IMR-90 (cell line): ENCODE measurements at regions not wholly inside any gene's neighbourhood (a gene's known extent, or its start where the extent isn't known, plus 50 kb on each side); places are given as distances from the start of the nearest gene placed in this dataset.

Experiments used
- ATAC-seq: fragments of 200-7000 bp; cut with Tn5 transposase; 2 replicates; pipeline ENCODE4 v1.9.1; 2020; ENCODE audit warnings: low read depth, mild to moderate bottlenecking, moderate library complexity
- BruUV-seq: library from RNA; stranded (reverse); fragments of 400-500 nt; replicated peaks from 2 replicates; lab custom pipeline; 2021; lab: Mats Ljungman, UMichigan
- CTCF ChIA-PET: fragments of 300-600 bp; formaldehyde crosslinking; extraction: SDS; loops from one replicate; lab custom pipeline; 2021; ENCODE audit warnings: antibody characterized with exemption; lab: Yijun Ruan, JAX
- POLR2A ChIA-PET: fragments of 300-600 bp; sonication (Branson Sonifier 250); formaldehyde crosslinking; loops from one replicate; lab custom pipeline; 2022; ENCODE audit warnings: antibody characterized with exemption; ENCODE audit not compliant: unreplicated experiment; lab: Charles Lee
- DNase-seq: peaks from one replicate; pipeline ENCODE4 v3.0.0; 2013
- H2AFZ ChIP-seq: replicated peaks from 2 replicates; pipeline ENCODE3; 2013; ENCODE audit warnings: low read length, mild to moderate bottlenecking; ENCODE audit not compliant: poor library complexity
- H2AK5ac ChIP-seq: 2 replicates; pipeline ENCODE4 v1.6.1; 2013; ENCODE audit warnings: low read depth, low read length, inconsistent platforms
- H2AK9ac ChIP-seq: replicated peaks from 2 replicates; pipeline ENCODE3; 2013; ENCODE audit warnings: mild to moderate bottlenecking, low read depth, low read length, moderate library complexity; ENCODE audit not compliant: poor library complexity
- H2BK120ac ChIP-seq: 2 replicates; pipeline ENCODE4 v1.6.1; 2013; ENCODE audit warnings: low read depth, low read length, inconsistent platforms
- H2BK15ac ChIP-seq: 3 replicates; pipeline ENCODE4 v1.6.1; 2013; ENCODE audit warnings: low read depth, low read length, inconsistent platforms
- H2BK20ac ChIP-seq: 2 replicates; pipeline ENCODE4 v1.6.1; 2013; ENCODE audit warnings: low read depth, mild to moderate bottlenecking, inconsistent platforms, low read length, moderate library complexity
- H2BK5ac ChIP-seq: 2 replicates; pipeline ENCODE4 v1.6.1; 2013; ENCODE audit warnings: mild to moderate bottlenecking, low read depth, low read length, inconsistent platforms; ENCODE audit not compliant: poor library complexity, severe bottlenecking
- H3K14ac ChIP-seq: replicated peaks from 2 replicates; pipeline ENCODE4 v1.6.1; 2013; ENCODE audit warnings: low read depth, low read length, inconsistent platforms
- H3K18ac ChIP-seq: 2 replicates; pipeline ENCODE4 v1.6.1; 2013; ENCODE audit warnings: low read depth, low read length, control low read depth
- H3K23ac ChIP-seq: 2 replicates; pipeline ENCODE4 v1.6.1; 2013; ENCODE audit warnings: low read depth, low read length, inconsistent platforms
- H3K27ac ChIP-seq: 2 replicates; pipeline ENCODE4 v1.5.1; 2013; ENCODE audit warnings: mild to moderate bottlenecking, control low read depth, low read length; ENCODE audit not compliant: insufficient read depth
- H3K27me3 ChIP-seq: 2 replicates; pipeline ENCODE4 v1.6.1; 2013; ENCODE audit warnings: low read length; ENCODE audit not compliant: control insufficient read depth, insufficient read depth
- H3K36me3 ChIP-seq: 2 replicates; pipeline ENCODE4 v1.6.1; 2013; ENCODE audit warnings: low read length, mixed read lengths; ENCODE audit not compliant: control insufficient read depth, insufficient read depth
- H3K4ac ChIP-seq: 2 replicates; pipeline ENCODE4 v1.6.1; 2013; ENCODE audit warnings: low read depth, low read length, inconsistent platforms
- H3K4me1 ChIP-seq: 2 replicates; pipeline ENCODE4 v1.6.1; 2013; ENCODE audit warnings: low read length, mixed read lengths; ENCODE audit not compliant: control insufficient read depth, insufficient read depth
- H3K4me2 ChIP-seq: 2 replicates; pipeline ENCODE4 v1.6.1; 2013; ENCODE audit warnings: low read depth, mild to moderate bottlenecking, control low read depth, low read length, moderate library complexity
- H3K4me3 ChIP-seq: 2 replicates; pipeline ENCODE4 v1.5.1; 2013; ENCODE audit warnings: low read depth, mild to moderate bottlenecking, control low read depth, low read length, moderate library complexity; ENCODE audit not compliant: insufficient read depth
- H3K56ac ChIP-seq: 2 replicates; pipeline ENCODE4 v1.6.1; 2013; ENCODE audit warnings: low read length, inconsistent platforms; ENCODE audit not compliant: insufficient read depth; ENCODE audit errors: extremely low read depth
- H3K79me1 ChIP-seq, 2 experiments: 2 replicates each; pipeline ENCODE4 v1.6.1; 2013; ENCODE audit warnings: low read length in 2 of 2, inconsistent platforms in 1 of 2, low read depth in 1 of 2
- H3K9ac ChIP-seq: 2 replicates; pipeline ENCODE4 v1.6.1; 2013; ENCODE audit warnings: low read depth, low read length, control low read depth
- H3K9me1 ChIP-seq: 2 replicates; pipeline ENCODE4 v1.6.1; 2013; ENCODE audit warnings: low read length, inconsistent platforms; ENCODE audit not compliant: insufficient read depth
- H3K9me3 ChIP-seq: 2 replicates; pipeline ENCODE4 v1.6.1; 2013; ENCODE audit warnings: low read length; ENCODE audit not compliant: control insufficient read depth, insufficient read depth
- H4K20me1 ChIP-seq: 2 replicates; pipeline ENCODE4 v1.6.1; 2013; ENCODE audit warnings: low read length, inconsistent platforms; ENCODE audit not compliant: insufficient read depth
- H4K5ac ChIP-seq: 2 replicates; pipeline ENCODE4 v1.6.1; 2013; ENCODE audit warnings: mild to moderate bottlenecking, low read depth, low read length, control low read depth
- H4K8ac ChIP-seq, 2 experiments: 2 replicates each; pipeline ENCODE4 v1.6.1; 2013; ENCODE audit warnings: low read depth in 2 of 2, low read length in 2 of 2, control low read depth in 1 of 2, inconsistent platforms in 1 of 2
- H4K91ac ChIP-seq: 2 replicates; pipeline ENCODE4 v1.6.1; 2013; ENCODE audit warnings: low read depth, low read length, inconsistent platforms; ENCODE audit not compliant: insufficient read depth
- BHLHE40 ChIP-seq: fragments of 150-350 bp; IDR thresholded peaks from 2 replicates; pipeline ENCODE4 v1.6.1; 2016; ENCODE audit warnings: mild to moderate bottlenecking, low read depth, low read length
- CEBPB ChIP-seq: IDR thresholded peaks from 2 replicates; pipeline ENCODE4 v1.6.1; 2012; ENCODE audit warnings: low read depth, low read length, improper control_type of control experiment
- CHD1 ChIP-seq: IDR thresholded peaks from 2 replicates; pipeline ENCODE4 v1.6.1; 2012; ENCODE audit warnings: low read depth, low read length, improper control_type of control experiment
- ELK1 ChIP-seq: fragments of 150-350 bp; IDR thresholded peaks from 2 replicates; pipeline ENCODE4 v1.6.1; 2016; ENCODE audit warnings: low read depth, mild to moderate bottlenecking, low read length, moderate library complexity, borderline replicate concordance
- FOS ChIP-seq: fragments of 150-350 bp; IDR thresholded peaks from 2 replicates; pipeline ENCODE4 v1.6.1; 2016; ENCODE audit warnings: low read depth, low read length
- MAFK ChIP-seq: IDR thresholded peaks from 2 replicates; pipeline ENCODE4 v1.6.1; 2012; ENCODE audit warnings: low read depth, low read length, improper control_type of control experiment
- MAZ ChIP-seq: IDR thresholded peaks from 2 replicates; pipeline ENCODE4 v1.6.1; 2012; ENCODE audit warnings: low read depth, mild to moderate bottlenecking, low read length, improper control_type of control experiment, moderate library complexity, borderline replicate concordance
- MXI1 ChIP-seq: IDR thresholded peaks from 2 replicates; pipeline ENCODE4 v1.6.1; 2012; ENCODE audit warnings: low read depth, mild to moderate bottlenecking, low read length, moderate library complexity, borderline replicate concordance
- NFE2L2 ChIP-seq: fragments of 150-350 bp; IDR thresholded peaks from 2 replicates; pipeline ENCODE4 v1.6.1; 2016; ENCODE audit warnings: low read depth, mild to moderate bottlenecking, low read length
- POLR2A ChIP-seq: IDR thresholded peaks from 2 replicates; pipeline ENCODE4 v1.6.1; 2012; ENCODE audit warnings: mild to moderate bottlenecking, low read depth, low read length
- RAD21 ChIP-seq: IDR thresholded peaks from 2 replicates; pipeline ENCODE4 v1.6.1; 2012; ENCODE audit warnings: low read length, improper control_type of control experiment
- RCOR1 ChIP-seq: IDR thresholded peaks from 2 replicates; pipeline ENCODE4 v1.6.1; 2012; ENCODE audit warnings: mild to moderate bottlenecking, low read length, improper control_type of control experiment; ENCODE audit not compliant: insufficient replicate concordance
- RFX5 ChIP-seq: IDR thresholded peaks from 2 replicates; pipeline ENCODE4 v1.8.0; 2012; ENCODE audit warnings: low read depth, mild to moderate bottlenecking, low read length, moderate library complexity
- SMC3 ChIP-seq: fragments of 150-350 bp; IDR thresholded peaks from 2 replicates; pipeline ENCODE4 v1.6.1; 2016; ENCODE audit warnings: low read depth, mild to moderate bottlenecking, antibody characterized with exemption, low read length, moderate library complexity
- WGBS, 2 experiments: methylation state at CpG; one replicate each; pipeline versions ENCODE4 v1.1.5 to v1.1.7; 2013; ENCODE audit warnings: missing lambda C conversion rate in 2 of 2; ENCODE audit not compliant: insufficient read length in 1 of 2; ENCODE audit errors: extremely low coverage in 2 of 2; 5-methylcytosine and 5-hydroxymethylcytosine counted together
- dilution Hi-C: fragments of 300-500 bp; cut with HindIII; formaldehyde crosslinking; loops from one replicate; pipeline ENCODE4 v1.14.3; 2018; ENCODE audit warnings: low sequenced_read_pairs; ENCODE audit not compliant: unreplicated experiment
- in situ Hi-C: fragments of 300-500 bp; cut with MboI; formaldehyde crosslinking; loops from 3 replicates; pipeline ENCODE4 v1.14.3; 2019; ENCODE audit warnings: low sequenced_read_pairs, inconsistent platforms, mixed read lengths
- intact Hi-C: fragments of 100-400 bp; cut with micrococcal nuclease; formaldehyde crosslinking; loops from 2 replicates; pipeline ENCODE4 v1.10.0; 2022
- TF ChIP-seq, protein P1 (sequence below): conservative IDR thresholded peaks from 2 replicates; pipeline ENCODE4 v1.5.1; 2012; ENCODE audit warnings: mild to moderate bottlenecking, low read depth, low read length, improper control_type of control experiment
- TF ChIP-seq, protein P2 (sequence below): fragments of 150-350 bp; IDR thresholded peaks from 2 replicates; pipeline ENCODE4 v1.6.1; 2017; ENCODE audit warnings: mild to moderate bottlenecking, antibody characterized with exemption, low read length, low read depth

DNA sequence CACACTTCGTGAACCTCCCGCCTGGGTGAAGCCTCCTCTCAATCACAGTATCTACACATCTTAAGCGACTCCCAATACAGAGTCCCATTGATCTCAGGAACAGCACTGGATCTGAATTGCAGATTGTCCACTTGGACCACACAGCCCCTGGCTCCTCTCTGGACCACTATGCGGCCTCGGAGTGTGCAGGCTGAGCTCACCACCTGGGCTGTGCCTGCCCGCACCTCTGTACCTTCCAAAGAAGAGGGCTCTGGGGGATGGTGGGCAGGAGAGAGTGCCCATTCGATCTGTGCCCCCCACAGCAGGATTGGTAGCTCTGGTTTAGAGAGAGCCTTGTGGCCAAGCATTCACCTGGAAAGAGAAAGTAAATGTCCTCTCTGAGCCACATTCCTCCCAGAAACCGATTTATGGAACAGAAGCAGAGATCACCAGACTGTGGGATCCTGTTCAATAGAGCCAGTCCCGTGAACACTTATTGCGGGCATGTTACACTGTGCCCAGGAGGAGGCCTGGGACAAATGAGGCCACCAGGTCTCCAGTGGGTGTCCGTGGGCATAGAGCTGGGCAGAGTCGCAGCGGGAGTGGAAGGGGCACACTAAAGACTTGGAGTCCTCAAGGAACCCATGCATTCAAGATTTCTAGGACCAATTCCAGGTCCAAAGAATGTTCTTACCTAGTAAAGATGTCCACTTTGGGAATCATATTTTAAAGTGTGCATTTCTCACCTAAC, 141.6 kb upstream of the SOX1 start:
- no CpG with 5 or more reads among the region's 13 CpGs for WGBS, 2 experiments

More for the DNA sequence above, 141.6 kb upstream of the SOX1 start:
- Histone ChIP-seq H3K9me3 (peaks cover 52% of the 10 kb centered on the region), H3K27ac (no peak overlapping the region), H3K9ac (no peak overlapping the region), H3K23ac (no peak overlapping the region), H3K4me1 (no peaks in the 10 kb centered on the region), H3K4me3 (no peak overlapping the region), H2AK5ac (no peak overlapping the region), H2BK15ac (no peak overlapping the region), H3K18ac (no peak overlapping the region), H3K9me1 (no peaks in the 10 kb centered on the region), H2AK9ac (no peak overlapping the region), H2BK5ac (no peak overlapping the region), H3K56ac (no peak overlapping the region), H2BK120ac (no peak overlapping the region), H3K4ac (no peak overlapping the region), H3K79me1 (no peaks in the 10 kb centered on the region), H4K8ac (no peak overlapping the region), H3K36me3 (no peaks in the 10 kb centered on the region), H3K4me2 (no peak overlapping the region), H2AFZ (no peak overlapping the region), H2BK20ac (no peak overlapping the region), H4K5ac (no peak overlapping the region), H3K14ac (no peak overlapping the region), H4K91ac (no peak overlapping the region), H4K20me1 (no peaks in the 10 kb centered on the region), H3K27me3 (no peaks in the 10 kb centered on the region)
- BruUV-seq = no TSS peak
- DNase-seq (no peak), ATAC-seq (no peak)
- in situ Hi-C loops (no loop called here), intact Hi-C loops (no loop called here), dilution Hi-C loops (no loop called here)
- ChIA-PET CTCF (no interaction called here), POLR2A (no interaction called here)
- TF ChIP-seq CHD1 (no peak), RCOR1 (no peak), SMC3 (no peak), MXI1 (no peak), NFE2L2 (no peak), MAZ (no peak), RFX5 (no peak), CEBPB (no peak), FOS (no peak), ELK1 (no peak), BHLHE40 (no peak), POLR2A (no peak), MAFK (no peak), RAD21 (no peak)
- TF ChIP-seq, protein P1, sequence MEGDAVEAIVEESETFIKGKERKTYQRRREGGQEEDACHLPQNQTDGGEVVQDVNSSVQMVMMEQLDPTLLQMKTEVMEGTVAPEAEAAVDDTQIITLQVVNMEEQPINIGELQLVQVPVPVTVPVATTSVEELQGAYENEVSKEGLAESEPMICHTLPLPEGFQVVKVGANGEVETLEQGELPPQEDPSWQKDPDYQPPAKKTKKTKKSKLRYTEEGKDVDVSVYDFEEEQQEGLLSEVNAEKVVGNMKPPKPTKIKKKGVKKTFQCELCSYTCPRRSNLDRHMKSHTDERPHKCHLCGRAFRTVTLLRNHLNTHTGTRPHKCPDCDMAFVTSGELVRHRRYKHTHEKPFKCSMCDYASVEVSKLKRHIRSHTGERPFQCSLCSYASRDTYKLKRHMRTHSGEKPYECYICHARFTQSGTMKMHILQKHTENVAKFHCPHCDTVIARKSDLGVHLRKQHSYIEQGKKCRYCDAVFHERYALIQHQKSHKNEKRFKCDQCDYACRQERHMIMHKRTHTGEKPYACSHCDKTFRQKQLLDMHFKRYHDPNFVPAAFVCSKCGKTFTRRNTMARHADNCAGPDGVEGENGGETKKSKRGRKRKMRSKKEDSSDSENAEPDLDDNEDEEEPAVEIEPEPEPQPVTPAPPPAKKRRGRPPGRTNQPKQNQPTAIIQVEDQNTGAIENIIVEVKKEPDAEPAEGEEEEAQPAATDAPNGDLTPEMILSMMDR = no peak
- TF ChIP-seq, protein P2, sequence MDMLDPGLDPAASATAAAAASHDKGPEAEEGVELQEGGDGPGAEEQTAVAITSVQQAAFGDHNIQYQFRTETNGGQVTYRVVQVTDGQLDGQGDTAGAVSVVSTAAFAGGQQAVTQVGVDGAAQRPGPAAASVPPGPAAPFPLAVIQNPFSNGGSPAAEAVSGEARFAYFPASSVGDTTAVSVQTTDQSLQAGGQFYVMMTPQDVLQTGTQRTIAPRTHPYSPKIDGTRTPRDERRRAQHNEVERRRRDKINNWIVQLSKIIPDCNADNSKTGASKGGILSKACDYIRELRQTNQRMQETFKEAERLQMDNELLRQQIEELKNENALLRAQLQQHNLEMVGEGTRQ = no peak
